ENCODE measurements at regions not wholly inside any gene's neighbourhood (a gene's known extent, or its start where the extent isn't known, plus 50 kb on each side); places are given as distances from the start of the nearest gene placed in this dataset.
"Not testable (repeated sequence)": the region's sequence is repeated elsewhere in the genome, so short reads cannot be mapped to it uniquely, and the experiment has no call there.

DNA sequence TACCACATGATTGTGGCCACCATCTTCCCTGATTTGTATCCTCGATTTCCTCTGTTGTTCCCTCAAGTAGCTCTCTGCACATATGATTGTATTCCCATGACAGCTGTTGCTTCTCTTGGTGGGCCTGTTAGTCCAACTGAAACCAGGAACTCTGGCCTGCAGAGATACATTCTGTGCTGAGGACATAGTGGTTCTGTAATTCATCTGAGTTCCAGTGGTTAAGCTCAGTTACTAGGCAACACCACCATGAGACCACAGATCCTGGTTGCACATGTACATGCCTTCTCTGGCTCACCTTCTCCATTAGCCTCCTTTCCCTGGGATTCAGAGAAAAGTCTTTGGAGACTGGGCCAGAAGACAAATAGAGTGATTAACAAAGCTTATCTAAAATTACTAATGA, 172.1 kb upstream of the SLC7A11 start:
- no peak for DNase-seq

DNA sequence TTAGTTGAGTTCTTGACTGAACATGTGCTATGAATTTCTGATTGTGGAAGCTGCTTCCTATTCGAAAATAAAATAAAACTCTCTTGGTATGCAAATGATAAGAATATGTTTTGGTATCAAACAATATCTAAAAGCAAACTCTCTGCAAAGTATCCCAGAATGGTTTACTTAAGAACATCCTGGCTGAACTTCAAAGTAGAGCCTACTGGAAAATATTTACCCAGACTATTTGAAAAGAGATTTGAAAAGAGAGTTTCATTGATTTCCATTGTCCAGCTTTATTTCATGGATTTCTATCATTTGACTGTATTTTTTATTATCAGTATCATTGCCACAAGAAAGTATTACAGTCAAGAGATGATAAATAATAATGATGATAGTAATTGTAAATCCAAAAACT, 171.1 kb upstream of the SLC7A11 start:
- DNase-seq, result no peak

- DNase-seq, result no peak
These were observed 170.7 kb upstream of the SLC7A11 start for GRCh38 chr4:138412847-138413246.

DNA sequence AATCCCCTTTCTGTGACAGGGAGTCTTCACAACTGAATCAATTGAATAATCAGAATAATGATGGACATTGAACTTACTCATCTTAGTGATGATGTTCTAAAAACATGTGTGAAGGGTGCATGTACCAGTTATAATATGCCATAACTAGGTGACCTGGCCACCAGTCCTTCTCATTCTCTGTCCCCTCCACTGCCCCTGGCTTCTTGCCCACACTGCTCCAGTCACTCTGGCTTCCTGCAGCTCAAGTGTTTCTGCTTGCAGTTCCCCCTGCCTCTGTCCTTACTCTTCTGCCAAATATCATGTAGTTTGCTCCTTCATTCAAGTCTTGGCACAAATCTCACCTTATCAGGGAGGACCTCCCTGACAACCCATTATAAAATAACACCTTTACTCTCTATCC, 168.1 kb upstream of the SLC7A11 start:
- no peak for DNase-seq

- DNase-seq, result no peak
These were observed 167.5 kb upstream of the SLC7A11 start for GRCh38 chr4:138409670-138410069.

DNA sequence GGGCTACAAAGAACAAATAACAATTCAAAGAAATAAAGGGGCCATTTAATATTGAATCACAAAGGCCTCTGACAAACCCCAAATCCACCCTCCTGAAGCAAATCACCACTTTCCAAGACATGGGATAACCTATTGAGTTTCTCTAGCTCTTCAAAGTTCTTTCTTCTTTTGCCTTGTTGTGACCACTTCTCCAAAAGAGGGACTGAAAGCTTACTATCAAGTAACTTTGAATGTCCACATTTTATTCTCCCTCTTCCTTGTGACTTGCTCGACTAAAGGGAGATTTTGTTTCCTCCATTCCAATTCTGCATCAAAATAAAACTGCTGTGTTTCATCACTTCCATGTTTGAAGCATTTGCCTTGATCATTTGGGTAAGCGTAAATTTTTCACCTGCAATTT, 166.6 kb upstream of the SLC7A11 start:
- no peak for DNase-seq

DNA sequence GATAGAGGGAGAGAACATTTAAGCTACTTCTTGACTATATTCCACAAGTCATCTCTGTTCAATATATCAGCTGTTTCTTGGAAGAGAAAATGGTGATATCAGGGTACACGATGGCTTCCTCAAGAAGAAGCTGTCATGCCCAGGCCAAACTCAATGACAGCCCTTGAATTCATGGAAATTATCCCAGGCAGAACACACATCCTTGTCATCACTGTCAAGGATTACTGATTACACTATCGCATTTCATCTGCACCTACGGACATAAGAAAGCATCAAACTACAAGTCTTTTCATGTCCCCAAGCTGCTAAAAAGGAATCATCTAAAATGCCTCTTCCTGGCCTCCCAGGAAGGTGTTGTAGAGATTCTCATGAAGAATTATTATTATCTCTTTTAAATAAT, 165.2 kb upstream of the SLC7A11 start:
- no peak for DNase-seq

DNA sequence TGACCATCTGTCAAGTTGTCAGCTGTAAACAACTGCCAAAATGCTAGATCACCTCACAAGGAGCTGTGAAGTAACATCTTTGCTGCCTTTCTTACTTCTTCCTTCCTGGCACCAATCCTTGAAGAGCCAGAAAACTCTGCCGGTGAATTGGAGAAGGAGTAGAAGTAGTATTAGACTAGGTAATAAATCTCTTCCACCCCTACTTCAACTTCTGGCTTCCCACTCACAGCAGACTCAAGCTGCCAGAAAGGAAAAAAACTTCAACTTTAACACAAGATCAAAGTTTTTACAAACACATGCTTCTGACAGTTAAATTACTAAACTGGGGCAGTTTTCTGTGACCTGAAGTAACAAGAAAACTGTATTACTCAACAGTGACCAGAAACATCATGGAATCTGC, 164.7 kb upstream of the SLC7A11 start:
- DNase-seq, result no peak

DNA sequence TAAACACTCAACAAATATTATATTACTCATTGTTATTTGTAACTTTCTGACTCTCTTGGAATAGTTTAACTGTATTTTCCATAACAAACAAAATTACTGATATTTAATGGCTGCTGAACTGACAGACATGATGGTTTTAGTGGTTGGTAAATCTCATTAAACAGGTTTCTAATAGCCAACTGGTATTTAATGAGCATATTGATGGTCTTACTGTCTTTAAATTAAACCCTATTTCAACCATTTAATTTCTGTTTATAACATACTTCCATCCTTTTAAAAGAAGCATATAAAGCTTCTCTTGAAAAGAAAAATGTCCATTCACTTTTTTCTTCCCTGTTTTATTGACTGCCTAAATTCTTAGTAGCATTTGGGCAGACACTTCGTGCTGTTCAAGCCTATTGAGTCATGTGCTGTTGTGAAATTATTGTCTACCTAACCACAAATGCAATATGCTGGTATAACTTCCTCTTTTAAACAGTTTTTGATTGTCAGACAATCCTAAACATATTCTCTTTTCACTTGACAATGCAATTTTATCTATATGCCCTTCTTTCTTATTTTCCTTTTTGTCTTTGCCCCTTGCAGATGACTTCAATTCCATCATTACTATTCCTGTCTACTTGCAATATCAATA, 163.9 kb upstream of the SLC7A11 start:
- DNase-seq, result no peak

DNA sequence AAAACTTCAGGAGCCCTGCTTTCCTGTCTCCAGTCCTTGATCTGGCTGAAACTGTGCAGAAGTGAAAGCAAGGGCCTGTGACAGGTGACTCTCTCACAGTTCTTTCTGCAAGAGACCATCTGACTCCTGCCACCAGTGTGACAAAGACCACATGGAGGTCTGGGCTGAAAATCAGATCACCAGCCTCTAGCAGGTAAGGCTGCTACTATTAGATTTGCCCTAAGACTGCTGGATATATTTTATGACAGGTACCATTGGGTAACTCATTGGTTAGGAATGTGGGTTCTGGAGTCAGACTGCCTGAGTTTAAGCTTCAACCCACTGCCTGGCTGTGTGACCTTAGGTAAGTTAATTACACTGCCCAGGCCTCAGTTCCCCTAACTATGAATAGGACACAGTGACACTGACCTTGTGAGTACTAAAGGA, 163.3 kb upstream of the SLC7A11 start:
- DNase-seq, result no peak

DNA sequence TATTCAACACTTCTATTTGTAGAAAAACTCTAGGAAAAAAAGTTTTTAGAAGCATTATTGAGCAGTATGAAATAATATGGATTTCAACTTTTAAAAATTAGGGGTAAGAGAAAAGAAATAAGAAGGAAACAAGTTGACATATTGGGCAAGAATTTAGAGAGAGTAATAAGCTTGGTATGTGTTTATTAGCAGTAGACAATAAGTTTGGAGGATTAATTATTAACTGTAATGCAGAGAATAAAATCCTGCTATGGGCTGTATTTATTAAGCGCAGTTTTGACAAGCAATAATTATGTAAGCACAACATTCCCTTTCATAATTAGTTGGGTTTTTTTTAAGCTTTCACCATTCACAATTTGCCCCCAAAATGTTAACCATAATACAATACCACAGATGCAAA, 162.7 kb upstream of the SLC7A11 start:
- no peak for DNase-seq

- no peak for DNase-seq
These were observed 162.1 kb upstream of the SLC7A11 start for GRCh38 chr4:138404251-138404650.

GRCh38 chr4:138401334-138401733, 159.2 kb upstream of the SLC7A11 start:
- DNase-seq, result no peak

GRCh38 chr4:138400543-138400942, 158.4 kb upstream of the SLC7A11 start:
- DNase-seq, result no peak

- no peak for DNase-seq
These were observed 157.9 kb upstream of the SLC7A11 start for GRCh38 chr4:138400066-138400465.

DNA sequence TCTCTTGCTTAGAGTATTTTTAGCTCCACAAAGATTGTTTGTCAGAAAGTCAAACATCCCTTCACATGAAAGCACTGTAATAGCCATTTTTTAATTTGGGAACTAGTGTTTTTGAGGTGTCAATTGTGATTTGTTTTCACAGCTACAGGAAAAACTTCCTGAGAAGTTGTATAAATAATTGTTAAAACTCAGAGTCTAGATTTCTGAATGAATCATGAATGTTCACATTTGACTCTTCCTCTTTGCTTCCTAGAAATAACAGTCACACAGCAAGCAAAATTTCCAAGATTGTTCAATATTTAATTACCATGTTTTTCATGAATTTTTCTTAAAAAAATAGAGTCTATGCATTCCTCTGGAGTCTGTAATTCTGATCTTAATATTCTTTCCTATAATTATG, 156.9 kb upstream of the SLC7A11 start:
- no peak for DNase-seq

DNA sequence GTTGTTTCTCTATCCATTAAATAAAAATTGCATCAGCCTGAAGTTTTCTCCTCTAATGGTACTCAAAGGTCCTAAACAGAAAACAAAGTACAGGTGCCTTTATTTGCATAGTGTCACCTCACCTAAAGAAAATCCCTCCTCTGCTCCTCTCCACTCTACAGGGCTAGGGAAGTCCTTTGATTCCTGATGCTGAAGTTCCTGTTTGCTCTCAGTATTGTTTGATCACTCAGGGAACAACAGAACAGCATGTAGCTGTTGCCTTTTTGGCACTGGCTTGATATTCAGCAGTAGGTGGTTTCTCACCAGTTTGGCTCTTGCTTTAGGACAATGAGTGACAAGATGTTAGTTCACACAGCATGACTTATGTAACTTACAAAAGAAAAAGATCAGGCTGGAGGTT, 156.2 kb upstream of the SLC7A11 start:
- DNase-seq, result no peak

- no peak for DNase-seq
These were observed 151.9 kb upstream of the SLC7A11 start for GRCh38 chr4:138393886-138394610.

GRCh38 chr4:138392751-138393308, 150.7 kb upstream of the SLC7A11 start:
- no peak for DNase-seq

GRCh38 chr4:138389976-138390685, 148.0 kb upstream of the SLC7A11 start:
- no peak for DNase-seq

DNA sequence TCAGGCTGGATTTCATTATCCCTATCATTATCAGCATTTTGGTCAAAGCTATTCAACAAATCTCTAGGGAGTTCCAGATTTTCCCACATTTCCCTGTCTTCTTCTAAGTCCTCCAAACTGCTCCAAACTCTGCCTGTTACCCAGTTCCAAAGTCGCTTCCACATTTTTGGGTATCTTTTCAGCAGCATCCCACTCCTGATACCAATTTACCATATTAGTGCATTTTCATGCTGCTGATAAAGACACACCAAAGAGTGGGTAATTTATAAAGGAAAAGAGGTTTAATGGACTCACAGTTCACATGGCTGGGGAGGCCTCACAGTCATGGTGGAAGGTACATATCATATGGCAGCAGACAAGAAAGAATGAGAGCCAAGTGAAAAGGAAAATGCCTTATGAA, 132.8 kb upstream of the SLC7A11 start:
- no peak for DNase-seq

DNA sequence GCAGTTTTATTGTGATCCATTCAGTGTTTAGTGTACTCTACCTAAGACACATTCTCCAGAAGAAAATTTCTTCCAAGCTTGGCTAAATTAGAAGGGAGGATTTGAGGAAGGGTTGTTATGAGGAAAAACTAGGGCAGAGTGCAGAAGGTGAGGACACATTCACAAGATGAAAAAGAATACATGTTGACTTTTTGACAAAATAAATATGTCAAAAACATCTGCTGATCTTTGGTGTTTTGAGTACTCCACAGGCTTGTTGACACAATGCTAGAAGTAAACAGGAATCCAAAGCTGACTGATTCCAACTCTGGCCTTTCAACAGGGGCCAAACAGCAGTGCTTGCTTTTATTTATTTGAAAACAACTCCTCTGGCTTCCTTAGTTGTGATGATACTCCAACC, 125.8 kb upstream of the SLC7A11 start:
- DNase-seq, result no peak

- DNase-seq, result not testable (repeated sequence)
These were observed 110.3 kb upstream of the SLC7A11 start for GRCh38 chr4:138352446-138352845.

DNA sequence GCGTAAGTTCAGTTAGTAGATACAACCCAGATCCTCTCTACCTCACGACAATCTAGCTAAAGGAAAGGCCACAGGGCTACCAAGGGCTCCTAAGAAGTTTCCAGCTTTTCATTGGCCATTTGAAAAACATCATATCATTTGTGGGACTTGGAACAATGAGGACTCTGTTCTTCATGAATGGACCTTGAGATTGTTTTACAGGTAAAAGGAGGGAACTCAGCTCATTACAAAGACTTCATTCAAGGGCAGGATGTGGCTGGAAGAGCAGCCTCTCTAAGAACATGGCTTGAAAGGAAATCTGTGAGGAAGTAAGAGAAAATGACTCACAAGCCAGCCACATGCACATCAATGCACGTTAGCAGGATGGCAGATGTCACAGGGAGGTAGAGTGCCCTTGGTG, 105.9 kb upstream of the SLC7A11 start:
- DNase-seq, result no peak
